WI38 (cell line): ENCODE measurements at regions not wholly inside any gene's neighbourhood (a gene's known extent, or its start where the extent isn't known, plus 50 kb on each side); places are given as distances from the start of the nearest gene placed in this dataset.

ENCODE experiments used
- H3K4me3 ChIP-seq: 2 replicates; pipeline ENCODE4 v1.5.1; 2011; ENCODE audit warnings: low read depth, mild to moderate bottlenecking, control low read depth, low read length
- CTCF ChIP-seq: IDR thresholded peaks from 2 replicates; pipeline ENCODE4 v1.5.1; 2012; ENCODE audit warnings: low read depth, mild to moderate bottlenecking, control low read depth, low read length

DNA sequence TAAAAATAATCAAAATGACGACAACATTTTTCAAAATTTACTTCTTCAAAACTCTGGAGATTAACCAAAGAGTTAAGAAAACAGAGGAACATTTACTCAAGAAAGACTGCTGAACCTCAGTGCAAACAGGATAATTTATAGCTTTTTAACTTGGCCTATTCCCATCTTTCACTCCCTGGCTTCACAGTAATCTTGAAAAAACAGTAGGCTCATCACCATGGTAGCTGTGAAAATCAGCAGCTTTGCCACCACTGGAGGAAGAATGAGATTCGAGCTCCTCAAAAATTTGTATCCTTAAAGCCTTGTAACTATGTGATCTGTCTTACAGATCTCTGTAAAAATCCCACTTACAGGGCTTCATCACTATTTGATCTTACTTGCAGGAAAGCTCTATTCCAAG, 447.7 kb upstream of the CTSO start:
- TF ChIP-seq CTCF, result no peak
- no peak overlapping the region for H3K4me3 ChIP-seq

- H3K4me3 ChIP-seq, result no peak overlapping the region
- TF ChIP-seq CTCF, result no peak
Observed at GRCh38 chr4:156396534-156396933, 442.9 kb upstream of the CTSO start.

DNA sequence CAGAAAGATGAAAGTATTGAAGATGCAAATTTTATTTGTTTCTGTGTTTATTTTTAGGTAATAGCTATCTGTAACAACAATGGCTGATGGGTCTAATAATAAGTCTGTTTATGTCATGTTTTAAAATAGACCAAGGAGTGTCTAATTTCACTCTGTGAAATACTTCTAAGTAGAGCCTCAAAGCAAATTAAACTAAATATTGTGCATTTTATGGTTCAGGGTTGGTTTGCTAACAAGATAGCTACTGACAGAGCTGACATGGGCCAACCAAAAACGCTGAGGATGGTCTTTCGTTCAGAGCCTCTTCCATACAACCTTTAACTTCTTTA, 437.6 kb upstream of the CTSO start:
- no peak overlapping the region for H3K4me3 ChIP-seq
- no peak for TF ChIP-seq CTCF

DNA sequence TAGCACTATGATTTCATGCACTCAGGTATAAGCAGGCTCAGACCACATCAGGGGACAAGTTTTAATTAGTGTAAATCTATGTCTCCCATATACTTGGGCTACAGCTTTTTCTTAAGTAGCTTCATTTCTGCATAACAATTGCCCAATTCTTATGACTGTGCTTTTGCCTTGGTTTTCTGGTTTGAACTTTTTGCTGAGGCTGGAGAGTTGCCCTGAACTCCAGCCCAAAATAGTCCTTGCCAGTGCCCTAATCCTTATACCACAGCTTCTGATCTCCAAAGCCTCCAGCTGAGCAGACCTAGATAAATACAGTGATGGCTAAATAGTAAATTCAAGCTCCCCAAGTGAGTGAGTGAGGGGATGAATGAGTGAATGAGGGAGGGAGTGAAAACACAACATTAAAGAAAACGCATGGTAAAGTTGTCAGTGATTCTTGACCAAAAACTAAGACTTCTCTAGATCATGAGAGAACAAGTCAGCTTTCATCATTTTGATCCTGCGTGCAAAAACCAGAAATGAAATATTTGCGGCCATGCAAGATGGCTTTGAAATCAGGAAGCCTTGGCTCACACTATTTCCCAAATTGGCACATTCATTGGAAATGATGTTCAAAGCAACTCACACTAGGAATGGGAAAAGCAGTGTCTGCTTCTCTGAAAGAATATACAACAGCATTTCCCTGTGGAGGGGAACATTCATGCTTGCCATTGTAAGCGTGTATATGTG, 437.1 kb upstream of the CTSO start:
- TF ChIP-seq CTCF, result no peak
- H3K4me3 ChIP-seq, result no peak overlapping the region

DNA sequence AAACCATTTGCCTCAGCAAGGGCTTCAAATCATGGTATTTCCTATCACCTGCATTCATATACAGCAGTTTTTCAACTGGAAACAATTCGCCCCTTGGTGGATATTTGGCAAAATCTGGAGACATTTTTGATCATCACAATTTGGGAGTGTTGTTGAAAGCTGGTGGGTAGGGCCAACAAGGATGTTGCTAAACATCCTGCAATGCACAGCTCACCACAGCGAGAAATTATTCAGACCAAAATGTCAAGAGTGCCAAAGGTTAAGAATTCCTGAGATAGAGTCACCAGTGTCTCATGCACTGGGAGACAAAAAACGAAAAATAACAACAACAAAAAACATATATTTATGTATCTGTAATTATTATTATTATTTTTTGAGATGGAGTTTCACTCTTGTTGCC, 435.2 kb upstream of the CTSO start:
- no peak overlapping the region for H3K4me3 ChIP-seq
- TF ChIP-seq CTCF, result no peak

DNA sequence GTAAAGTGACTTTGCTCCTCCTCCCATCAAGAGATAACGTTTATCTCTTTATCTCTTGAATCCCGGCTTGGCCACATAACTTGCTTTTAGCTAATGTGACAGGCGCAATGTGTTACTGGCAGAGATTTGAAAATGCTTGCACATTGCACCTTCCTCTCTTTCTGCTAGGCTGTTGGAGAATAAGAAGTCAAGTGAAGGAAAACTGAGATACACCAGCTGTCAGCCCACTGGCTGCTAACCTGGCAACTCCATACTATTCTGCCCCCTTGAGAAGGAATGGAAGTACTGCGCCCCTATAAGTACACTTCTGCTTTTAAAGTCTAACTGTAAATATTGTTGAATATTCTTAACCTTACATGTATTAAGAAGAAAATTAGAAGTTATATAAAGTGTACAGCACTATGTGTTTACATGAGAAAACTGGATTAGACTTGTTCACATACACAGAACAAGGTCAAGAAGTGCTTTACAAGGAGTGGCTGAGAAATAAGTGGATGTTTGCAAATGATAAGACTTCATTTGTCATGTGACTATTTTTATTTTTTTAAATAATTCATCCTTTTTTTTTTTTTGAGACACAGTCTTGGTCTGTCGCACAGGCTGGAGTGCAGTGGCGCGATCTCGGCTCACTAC, 424.5 kb upstream of the CTSO start:
- H3K4me3 ChIP-seq, result no peak overlapping the region
- peak; percentile 38; the same call in 1 of the 2 replicates for TF ChIP-seq CTCF

GRCh38 chr4:156377036-156377710, 423.5 kb upstream of the CTSO start:
- TF ChIP-seq CTCF, result no peak
- H3K4me3 ChIP-seq, result no peak overlapping the region
